OCI-LY3 (cell line): ENCODE measurements at regions not wholly inside any gene's neighbourhood (a gene's known extent, or its start where the extent isn't known, plus 50 kb on each side); places are given as distances from the start of the nearest gene placed in this dataset.

Source experiments
- CTCF ChIP-seq: fragments of 200-600, 300-600 bp; sonication (generic); IDR thresholded peaks from 2 replicates; pipeline ENCODE4 v1.5.1; 2014; ENCODE audit warnings: antibody characterized with exemption, low read length, low read depth
- EZH2phosphoT487 ChIP-seq: fragments of 200-600 bp; shearing (Covaris generic); IDR thresholded peaks from 2 replicates; pipeline ENCODE4 v1.6.1; 2018; ENCODE audit warnings: antibody characterized with exemption, mixed run types, low read depth

GRCh38 chr4:135256111-135256510 lies 1054.5 kb upstream of the PABPC4L start:
- TF ChIP-seq CTCF (no peak), EZH2phosphoT487 (no peak)
